PC-9 (cell line): ENCODE measurements at regions not wholly inside any gene's neighbourhood (a gene's known extent, or its start where the extent isn't known, plus 50 kb on each side); places are given as distances from the start of the nearest gene placed in this dataset.

Experiments used
- BruUV-seq: library from RNA; stranded (reverse); fragments of 400-500 nt; replicated peaks from 2 replicates; lab custom pipeline; 2021; lab: Mats Ljungman, UMichigan
- CTCF ChIA-PET: fragments of 300-600 bp; sonication (Branson Sonifier 250); formaldehyde crosslinking; loops from one replicate; lab custom pipeline; 2022; ENCODE audit warnings: antibody characterized with exemption; lab: Charles Lee
- POLR2A ChIA-PET: fragments of 300-600 bp; sonication (Branson Sonifier 250); formaldehyde crosslinking; loops from one replicate; lab custom pipeline; 2022; ENCODE audit warnings: antibody characterized with exemption; ENCODE audit not compliant: unreplicated experiment; lab: Charles Lee
- DNase-seq, 2 experiments: peaks; one replicate each; pipeline versions ENCODE4 v3.0.0 to v3.0.0-alpha.2; 2015 to 2022; ENCODE audit warnings: mixed read lengths in 1 of 2
- H2AFZ ChIP-seq: fragments of 200-600 bp; sonication (generic); 2 replicates; pipeline ENCODE4 v1.8.1; 2017; ENCODE audit warnings: antibody characterized with exemption
- H3F3A ChIP-seq: fragments of 200-600 bp; sonication (generic); 2 replicates; pipeline ENCODE4 v1.8.1; 2017; ENCODE audit warnings: antibody characterized with exemption, mild to moderate bottlenecking, low read depth; ENCODE audit not compliant: insufficient read depth
- H3K27ac ChIP-seq: fragments of 200-600 bp; sonication (generic); 2 replicates; pipeline ENCODE4 v1.6.1; 2016; ENCODE audit warnings: mixed run types
- H3K27me3 ChIP-seq: fragments of 200-600 bp; sonication (generic); 2 replicates; pipeline ENCODE4 v1.6.1; 2016; ENCODE audit warnings: low read depth, mixed run types; ENCODE audit not compliant: insufficient read depth
- H3K36me3 ChIP-seq: fragments of 200-600 bp; sonication (generic); 2 replicates; pipeline ENCODE4 v1.6.1; 2016; ENCODE audit warnings: low read depth, mixed run types
- H3K4me1 ChIP-seq: fragments of 200-600 bp; sonication (generic); replicated peaks from 2 replicates; pipeline ENCODE4 v1.6.1; 2016; ENCODE audit warnings: mixed run types; ENCODE audit not compliant: insufficient read depth
- H3K4me2 ChIP-seq: fragments of 200-600 bp; sonication (generic); 2 replicates; pipeline ENCODE4 v1.6.1; 2017; ENCODE audit warnings: mixed run types
- H3K4me3 ChIP-seq: fragments of 200-600 bp; sonication (generic); 2 replicates; pipeline ENCODE4 v1.6.1; 2016; ENCODE audit warnings: mixed run types
- H3K79me2 ChIP-seq: fragments of 200-600 bp; sonication (generic); 2 replicates; pipeline ENCODE4 v1.6.1; 2017; ENCODE audit warnings: low read depth, mixed run types
- H3K9me2 ChIP-seq: fragments of 200-600 bp; sonication (generic); 2 replicates; pipeline ENCODE4 v1.8.1; 2017; ENCODE audit warnings: mild to moderate bottlenecking; ENCODE audit not compliant: insufficient read depth
- H3K9me3 ChIP-seq: fragments of 200-600 bp; sonication (generic); 2 replicates; pipeline ENCODE4 v1.8.1; 2016; ENCODE audit warnings: low read depth; ENCODE audit not compliant: insufficient read depth
- H4K20me1 ChIP-seq: fragments of 200-600 bp; sonication (generic); 2 replicates; pipeline ENCODE4 v1.8.1; 2017; ENCODE audit not compliant: insufficient read depth
- EZH2 ChIP-seq: fragments of 200-600 bp; sonication (generic); IDR thresholded peaks from 2 replicates; pipeline ENCODE4 v1.8.0; 2017; ENCODE audit warnings: antibody characterized with exemption, low read depth
- intact Hi-C: fragments of 100-400 bp; cut with micrococcal nuclease; formaldehyde crosslinking; loops from one replicate; pipeline ENCODE4 v1.10.0; 2022; ENCODE audit not compliant: unreplicated experiment
- TF ChIP-seq, protein P1 (sequence below): fragments of 200-600 bp; sonication (generic); conservative IDR thresholded peaks from 2 replicates; pipeline ENCODE4 v1.6.1; 2017; ENCODE audit warnings: mixed run types, antibody characterized with exemption, mild to moderate bottlenecking, moderate library complexity

DNA sequence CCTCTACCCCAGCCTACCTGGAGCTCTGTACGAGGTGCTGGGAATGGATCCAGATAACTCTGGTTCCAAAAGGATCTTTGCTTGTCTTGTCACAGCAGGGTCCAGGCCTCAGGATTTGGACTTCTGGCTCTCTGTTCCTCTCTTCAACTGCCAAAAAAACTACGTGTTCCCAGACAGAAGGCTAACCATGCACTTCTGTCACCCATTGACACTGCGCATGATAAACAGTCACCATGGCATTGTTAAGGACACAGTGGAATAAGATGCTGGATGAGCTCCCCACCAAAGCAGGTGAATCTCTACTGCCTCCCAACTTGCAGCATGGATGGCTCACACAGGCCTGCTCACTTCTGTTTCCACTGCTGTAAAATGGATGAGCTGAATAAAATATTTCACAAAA lies 637.9 kb downstream of the TNS3 start:
- Histone ChIP-seq H4K20me1 (no peaks in the 10 kb centered on the region), H3K4me2 (no peak overlapping the region), H3K36me3 (no peaks in the 10 kb centered on the region), H3K4me1 (0 out of 2 replicates have a peak, but pooled peaks cover 5% of the 10 kb centered on the region), H3F3A (no peaks in the 10 kb centered on the region), H3K9me3 (no peaks in the 10 kb centered on the region), H3K27ac (no peak overlapping the region), H3K4me3 (no peak overlapping the region), H3K79me2 (no peaks in the 10 kb centered on the region), H3K27me3 (no peaks in the 10 kb centered on the region), H2AFZ (no peak overlapping the region), H3K9me2 (no peaks in the 10 kb centered on the region)
- TF ChIP-seq EZH2 = no peak
- TF ChIP-seq, protein P1, sequence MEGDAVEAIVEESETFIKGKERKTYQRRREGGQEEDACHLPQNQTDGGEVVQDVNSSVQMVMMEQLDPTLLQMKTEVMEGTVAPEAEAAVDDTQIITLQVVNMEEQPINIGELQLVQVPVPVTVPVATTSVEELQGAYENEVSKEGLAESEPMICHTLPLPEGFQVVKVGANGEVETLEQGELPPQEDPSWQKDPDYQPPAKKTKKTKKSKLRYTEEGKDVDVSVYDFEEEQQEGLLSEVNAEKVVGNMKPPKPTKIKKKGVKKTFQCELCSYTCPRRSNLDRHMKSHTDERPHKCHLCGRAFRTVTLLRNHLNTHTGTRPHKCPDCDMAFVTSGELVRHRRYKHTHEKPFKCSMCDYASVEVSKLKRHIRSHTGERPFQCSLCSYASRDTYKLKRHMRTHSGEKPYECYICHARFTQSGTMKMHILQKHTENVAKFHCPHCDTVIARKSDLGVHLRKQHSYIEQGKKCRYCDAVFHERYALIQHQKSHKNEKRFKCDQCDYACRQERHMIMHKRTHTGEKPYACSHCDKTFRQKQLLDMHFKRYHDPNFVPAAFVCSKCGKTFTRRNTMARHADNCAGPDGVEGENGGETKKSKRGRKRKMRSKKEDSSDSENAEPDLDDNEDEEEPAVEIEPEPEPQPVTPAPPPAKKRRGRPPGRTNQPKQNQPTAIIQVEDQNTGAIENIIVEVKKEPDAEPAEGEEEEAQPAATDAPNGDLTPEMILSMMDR = no peak
- intact Hi-C loops = no loop called here
- DNase-seq = no peak
- no TSS peak for BruUV-seq
- ChIA-PET CTCF (no interaction called here), POLR2A (no interaction called here)

DNA sequence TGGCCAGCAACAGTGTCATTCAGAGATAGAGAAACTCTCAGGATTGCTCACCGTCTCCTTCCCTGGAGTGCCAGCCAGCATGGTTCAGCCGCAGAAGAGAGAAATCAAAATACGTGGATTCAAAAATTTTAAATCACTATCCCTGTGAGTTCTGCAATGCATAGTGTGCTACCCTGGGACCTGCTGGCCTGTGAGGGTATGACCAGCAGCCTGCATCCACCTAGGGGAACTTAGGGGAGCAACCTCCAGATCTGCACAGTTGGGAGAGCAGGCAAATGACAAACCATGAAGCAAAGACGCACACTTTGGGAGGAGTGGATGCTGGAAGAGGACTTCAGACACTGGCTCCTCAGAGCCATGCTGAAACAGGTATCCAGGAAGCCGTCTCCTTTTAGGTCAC lies 639.3 kb downstream of the TNS3 start:
- intact Hi-C loops = no loop called here
- TF ChIP-seq, protein P1 = no peak
- TF ChIP-seq EZH2 = no peak
- Histone ChIP-seq H3K9me3 (no peaks in the 10 kb centered on the region), H4K20me1 (no peaks in the 10 kb centered on the region), H3K27me3 (no peaks in the 10 kb centered on the region), H3K4me2 (no peak overlapping the region), H3K27ac (no peak overlapping the region), H3K79me2 (no peaks in the 10 kb centered on the region), H3K36me3 (no peaks in the 10 kb centered on the region), H2AFZ (no peak overlapping the region), H3K9me2 (no peaks in the 10 kb centered on the region), H3F3A (no peaks in the 10 kb centered on the region), H3K4me3 (no peak overlapping the region), H3K4me1 (no peaks in the 10 kb centered on the region)
- ChIA-PET POLR2A (no interaction called here), CTCF (no interaction called here)
- no peak for DNase-seq
- BruUV-seq = no TSS peak

DNA sequence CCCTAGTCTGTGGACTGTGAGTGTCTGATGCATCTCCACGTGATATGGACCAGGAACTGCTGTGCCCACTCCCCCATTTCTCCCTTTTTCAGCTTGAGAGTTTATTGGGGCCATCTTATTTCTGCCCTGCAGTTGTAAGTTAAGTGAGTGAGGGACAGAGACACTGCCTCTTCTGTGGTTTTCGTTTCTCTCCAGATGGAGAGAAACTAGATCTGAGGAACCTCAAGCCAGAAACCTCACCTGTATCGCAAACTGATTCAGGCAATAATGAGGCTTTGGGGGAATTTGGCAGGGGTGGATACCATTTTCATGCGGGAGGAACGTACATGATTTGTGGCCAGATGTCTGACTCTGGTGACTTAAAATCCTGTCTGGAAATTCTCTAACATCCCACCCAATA lies 641.7 kb downstream of the TNS3 start:
- H4K20me1 ChIP-seq = no peaks in the 10 kb centered on the region
- no peak overlapping the region for H3K27ac ChIP-seq
- no peak for TF ChIP-seq EZH2
- TF ChIP-seq, protein P1 = no peak
- CTCF ChIA-PET = no interaction called here
- no peaks in the 10 kb centered on the region for H3K27me3 ChIP-seq
- intact Hi-C loops = no loop called here
- peaks cover 5% of the 10 kb centered on the region; the same call in 1 of the 2 replicates for H3K9me3 ChIP-seq
- no peak overlapping the region for H2AFZ ChIP-seq
- no peaks in the 10 kb centered on the region for H3K4me1 ChIP-seq
- BruUV-seq = no TSS peak
- POLR2A ChIA-PET = no interaction called here
- H3K4me2 ChIP-seq = no peak overlapping the region
- no peaks in the 10 kb centered on the region for H3K9me2 ChIP-seq
- no peaks in the 10 kb centered on the region for H3K79me2 ChIP-seq
- H3K36me3 ChIP-seq = no peaks in the 10 kb centered on the region
- no peak for DNase-seq
- no peak overlapping the region for H3K4me3 ChIP-seq
- H3F3A ChIP-seq = no peaks in the 10 kb centered on the region
